DMS153 (cell line): ENCODE measurements at regions not wholly inside any gene's neighbourhood (a gene's known extent, or its start where the extent isn't known, plus 50 kb on each side); places are given as distances from the start of the nearest gene placed in this dataset.

Experiments used
- DNase-seq: peaks from one replicate; lab custom pipeline; 2025; lab: John Stamatoyannopoulos, UW

DNA sequence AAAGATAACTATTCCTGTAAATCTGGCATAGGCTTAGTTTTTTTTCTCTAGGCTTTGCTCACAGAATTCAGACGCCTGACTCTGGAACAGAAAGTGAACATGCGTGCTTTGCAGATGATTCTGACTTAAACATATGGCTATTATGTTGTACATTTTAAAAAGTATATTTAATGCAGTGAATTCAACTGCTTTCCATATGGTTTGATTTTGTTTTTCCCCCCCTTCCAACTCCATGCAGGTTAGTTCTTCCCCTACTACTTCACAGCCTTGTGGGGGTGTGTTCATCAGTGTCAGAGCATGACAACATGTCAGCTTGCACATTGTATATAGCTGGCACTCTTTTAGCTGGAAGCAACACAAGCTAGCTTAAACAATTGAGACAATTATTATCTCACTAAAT, 226.8 kb downstream of the TMEM167A start:
- no peak for DNase-seq

DNA sequence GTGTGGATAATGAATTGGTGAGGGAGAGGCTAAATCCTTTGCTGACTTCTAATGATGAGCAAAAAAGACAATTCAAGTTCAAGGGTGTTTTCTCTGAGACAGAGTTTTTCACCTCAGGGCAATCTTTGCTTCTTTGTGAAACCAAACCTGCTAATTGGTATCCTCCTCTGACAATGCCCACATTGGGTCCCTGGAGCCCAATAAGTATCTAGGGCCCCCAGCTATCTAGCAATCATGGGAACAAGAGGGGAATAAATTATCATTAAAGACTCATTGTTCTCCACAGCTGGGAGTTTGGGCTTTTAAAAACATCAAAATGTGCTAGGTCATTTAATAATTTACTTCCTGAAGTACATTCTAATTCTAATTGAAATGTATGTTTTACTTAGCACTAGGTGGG, 227.3 kb downstream of the TMEM167A start:
- DNase-seq: no peak

DNA sequence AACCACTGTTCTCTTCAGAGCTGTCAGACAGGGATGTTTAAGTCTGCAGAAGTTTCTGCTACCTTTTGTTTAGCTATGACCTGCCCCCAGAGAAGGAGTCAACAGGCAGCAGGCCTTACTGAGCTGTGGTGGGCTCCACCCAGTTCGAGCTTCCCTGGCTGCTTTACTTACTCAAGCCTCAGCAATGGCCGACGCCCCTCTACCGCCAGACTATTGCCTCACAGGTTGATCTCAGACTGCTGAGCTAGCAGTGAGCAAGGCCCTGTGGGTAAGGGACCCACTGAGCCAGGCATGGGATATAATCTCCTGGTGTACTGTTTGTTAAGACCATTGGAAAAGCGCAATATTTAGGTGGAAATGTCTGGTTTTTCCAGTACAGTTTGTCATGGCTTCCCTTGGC, 229.6 kb downstream of the TMEM167A start:
- no peak for DNase-seq

DNA sequence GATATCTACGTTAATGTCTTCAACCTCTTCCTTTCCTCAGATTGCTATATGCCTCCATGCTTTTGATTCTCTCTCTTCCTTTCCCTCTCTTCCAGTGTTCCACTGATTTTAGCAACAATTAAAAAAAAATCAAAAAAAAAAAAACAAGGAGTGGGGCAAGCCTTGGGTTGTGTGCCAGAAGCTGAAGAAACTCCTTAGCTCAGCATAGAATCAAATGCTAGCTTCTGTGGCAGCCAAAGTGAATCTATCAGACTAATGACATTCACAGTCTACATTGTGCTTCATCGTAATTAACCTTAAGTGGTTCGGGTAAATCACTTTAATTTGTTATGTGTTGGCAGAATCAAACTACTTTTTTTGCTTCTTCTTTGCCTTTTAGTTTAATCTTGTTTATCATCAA, 237.3 kb downstream of the TMEM167A start:
- DNase-seq: no peak

DNA sequence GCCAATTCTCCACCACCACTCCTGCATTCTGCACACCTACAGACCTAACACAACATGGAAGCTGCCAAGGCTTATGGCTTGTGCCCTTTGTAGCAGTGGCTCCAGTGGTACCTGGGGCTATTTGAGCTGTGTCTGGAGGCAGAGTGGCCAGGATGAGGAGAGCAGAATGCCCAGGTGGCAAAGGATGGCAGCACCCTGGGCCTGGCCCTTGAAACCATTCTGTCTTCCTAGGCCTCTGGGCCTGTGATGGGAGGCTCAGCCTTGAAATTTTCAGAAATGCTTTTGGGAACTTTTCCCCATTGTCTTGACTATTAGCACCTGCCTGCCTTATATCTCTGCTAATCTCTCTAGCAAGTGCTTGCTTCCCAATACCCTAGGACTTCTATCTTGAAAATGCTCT, 241.7 kb downstream of the TMEM167A start:
- no peak for DNase-seq

DNA sequence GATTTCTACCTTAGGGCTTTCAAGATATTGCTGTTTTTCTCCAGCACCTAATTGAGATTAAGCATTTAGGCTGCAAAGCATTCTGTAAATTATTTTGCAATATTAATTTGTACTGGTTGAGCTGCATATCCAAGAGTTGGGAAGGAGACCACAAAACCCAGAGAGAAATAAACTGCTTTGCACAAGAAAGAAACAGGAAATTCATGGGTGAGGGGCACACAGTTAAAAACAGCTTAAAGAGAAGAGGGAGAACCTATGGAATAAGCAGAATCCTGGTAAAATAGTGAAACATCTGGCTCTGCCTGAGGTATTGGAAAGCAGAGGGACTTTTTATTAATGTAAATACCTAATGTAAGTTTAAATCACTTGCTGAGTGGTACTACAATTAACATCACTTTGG, 243.0 kb downstream of the TMEM167A start:
- DNase-seq: no peak

DNA sequence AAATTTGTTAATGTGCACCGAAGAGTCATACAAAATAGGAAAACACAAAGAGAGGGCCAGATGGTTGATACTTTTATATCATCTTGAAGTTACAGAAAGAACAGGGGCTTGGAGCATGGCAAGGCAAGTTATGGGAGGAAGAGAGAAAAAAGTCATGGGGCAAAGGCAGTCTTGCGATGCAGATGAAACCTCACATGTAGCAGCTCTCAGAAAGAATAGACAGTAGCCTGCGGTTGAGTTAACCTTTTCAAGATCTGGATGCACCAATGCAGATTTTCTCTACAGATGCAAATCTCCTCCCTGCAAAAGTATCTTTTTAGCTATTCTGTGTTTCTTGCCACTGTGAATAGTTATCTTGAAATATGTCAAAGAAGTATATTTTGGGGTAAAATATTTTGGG, 243.9 kb downstream of the TMEM167A start:
- no peak for DNase-seq

DNA sequence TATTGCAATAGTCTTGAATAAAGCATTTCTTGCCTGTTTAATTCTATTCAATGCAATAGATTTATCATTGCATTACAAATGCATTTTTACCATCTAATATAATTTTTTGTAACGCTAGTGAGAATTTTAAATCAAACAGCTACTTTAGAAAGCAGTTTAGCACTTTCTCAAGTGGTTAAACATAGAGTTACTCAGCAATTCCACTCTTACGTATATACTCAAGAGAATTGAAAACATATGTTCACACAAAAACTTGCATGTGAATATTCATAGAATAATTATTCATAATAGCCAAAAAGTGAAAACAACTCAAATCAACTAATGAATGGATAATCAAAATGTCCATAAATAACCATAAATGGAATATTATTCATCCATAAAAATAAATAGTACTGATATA, 244.7 kb downstream of the TMEM167A start:
- no peak for DNase-seq

DNA sequence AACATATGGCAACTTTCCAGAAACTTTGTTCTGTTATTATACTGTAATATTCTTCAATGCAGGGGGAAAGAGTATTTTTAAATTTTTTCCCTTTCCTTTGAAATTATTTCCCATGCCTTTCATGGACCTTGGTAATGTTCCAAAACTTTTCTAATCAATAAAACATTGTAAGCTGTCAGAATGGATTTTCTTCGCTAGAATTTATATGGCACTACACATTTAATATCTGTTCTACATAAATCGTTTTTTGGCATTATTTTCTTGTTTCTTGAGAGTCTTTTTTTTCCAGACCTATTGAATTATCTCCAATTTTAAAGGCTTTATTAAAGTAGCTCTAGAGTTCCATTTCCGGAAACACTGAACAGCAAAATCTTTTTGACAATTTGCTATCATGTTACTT, 249.0 kb downstream of the TMEM167A start:
- DNase-seq: no peak

DNA sequence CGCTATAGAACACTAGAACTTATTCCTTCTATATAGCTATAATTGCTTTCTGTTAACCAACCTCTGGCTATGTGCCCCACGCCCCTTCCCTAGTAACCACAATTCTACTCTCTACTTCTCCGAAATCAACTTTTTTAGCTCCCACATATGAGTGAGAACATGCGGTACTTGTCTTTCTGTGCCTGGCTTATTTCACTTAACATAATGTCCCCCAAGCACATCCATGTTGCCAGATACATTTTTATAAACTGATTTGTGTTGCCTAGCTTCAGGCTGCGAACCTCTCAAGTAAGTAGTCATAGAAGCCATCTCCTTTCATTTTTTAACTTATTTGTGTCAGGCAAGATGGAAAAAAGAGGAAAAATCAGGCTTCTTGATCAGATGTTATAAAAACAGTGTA, 249.5 kb downstream of the TMEM167A start:
- no peak for DNase-seq

DNA sequence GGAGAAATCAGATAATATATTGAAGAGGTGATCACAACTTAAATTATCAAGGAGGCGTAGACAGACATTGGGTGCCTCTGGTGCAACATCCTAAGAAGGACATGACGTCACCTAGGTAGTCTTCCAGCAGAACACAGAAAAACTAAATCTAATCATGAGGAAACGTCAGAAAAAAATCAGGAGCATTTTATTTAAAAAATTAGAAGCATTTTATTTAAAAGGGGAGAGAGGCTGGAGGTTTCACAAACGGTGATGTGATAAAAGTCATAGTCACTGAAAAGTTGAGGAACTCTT, 254.6 kb downstream of the TMEM167A start:
- DNase-seq: no peak

DNA sequence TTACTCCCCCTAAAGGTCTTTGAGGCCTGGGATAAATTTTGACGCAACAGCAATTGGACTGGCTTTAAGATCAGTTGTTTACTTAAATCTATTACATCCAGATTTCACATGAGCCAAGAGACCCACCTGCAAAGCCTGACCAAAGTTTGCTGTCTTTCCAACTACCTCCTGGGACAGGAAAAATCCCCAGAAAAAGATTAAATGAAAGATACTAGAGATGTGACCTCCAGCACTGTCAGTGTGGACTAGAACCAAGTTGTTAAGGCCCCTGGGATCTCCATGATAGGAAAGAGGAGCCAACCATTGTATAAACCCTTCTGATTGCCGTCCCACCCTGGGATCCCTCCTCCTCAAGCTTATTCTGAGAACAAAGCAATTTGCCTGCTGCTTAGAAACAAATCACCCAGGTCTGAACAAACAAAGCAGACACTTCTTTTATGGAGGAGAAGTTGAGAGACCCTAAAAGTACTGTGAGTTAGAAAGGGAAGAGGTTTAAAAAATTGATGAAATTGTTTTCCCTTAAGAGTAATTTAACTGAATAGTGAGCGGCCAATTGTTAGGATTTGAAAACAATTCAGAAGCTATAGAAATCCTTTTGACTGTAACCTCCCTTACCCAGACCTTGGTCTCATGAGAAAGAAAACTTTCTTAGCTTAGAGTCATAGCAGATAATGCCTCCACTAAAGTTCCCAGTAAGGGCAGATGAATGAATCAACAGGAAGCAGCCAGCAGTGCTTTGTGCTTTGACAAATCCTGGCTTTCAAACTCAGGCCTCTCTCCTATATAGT, 255.2 kb downstream of the TMEM167A start:
- DNase-seq: no peak

DNA sequence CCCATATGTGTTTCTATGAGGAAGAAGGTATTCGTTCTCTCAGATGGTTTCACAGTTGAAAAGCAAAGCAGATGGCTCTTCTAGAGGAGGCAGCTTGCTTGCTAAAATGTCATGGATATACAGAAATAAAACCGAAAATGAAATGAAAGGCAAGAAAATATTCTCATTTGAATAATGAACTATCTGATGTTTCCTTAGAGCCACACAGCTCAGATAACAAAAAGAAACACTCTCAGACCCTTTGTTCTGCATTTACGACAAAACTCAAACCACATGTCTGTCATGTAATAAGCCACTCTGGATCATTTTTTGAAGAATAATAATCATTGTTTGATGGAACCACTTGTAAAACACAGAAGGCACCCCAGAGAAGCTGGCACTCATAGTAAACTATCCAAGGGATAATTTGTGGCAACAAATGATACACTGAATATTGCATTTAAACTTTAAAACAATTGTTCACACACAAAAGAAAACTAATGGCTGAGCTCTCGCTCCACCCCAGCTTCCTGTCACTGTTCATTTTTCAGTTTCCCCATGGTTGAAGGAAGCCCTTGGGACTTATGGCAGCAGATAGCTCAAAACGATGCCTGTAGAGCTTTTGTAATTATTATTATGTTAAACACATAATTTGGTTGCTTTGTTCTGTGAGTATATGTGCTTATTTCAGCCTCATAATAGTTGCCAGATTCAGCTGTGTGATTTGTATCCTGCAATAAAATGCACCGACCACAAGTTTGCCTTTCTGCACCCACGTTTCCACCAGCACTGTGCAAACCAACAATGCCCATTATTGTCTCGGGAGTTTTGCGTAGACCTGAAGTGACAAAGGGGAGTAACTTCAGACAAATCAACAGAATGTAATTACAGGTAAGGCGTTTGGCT, 256.0 kb downstream of the TMEM167A start:
- DNase-seq: no peak

DNA sequence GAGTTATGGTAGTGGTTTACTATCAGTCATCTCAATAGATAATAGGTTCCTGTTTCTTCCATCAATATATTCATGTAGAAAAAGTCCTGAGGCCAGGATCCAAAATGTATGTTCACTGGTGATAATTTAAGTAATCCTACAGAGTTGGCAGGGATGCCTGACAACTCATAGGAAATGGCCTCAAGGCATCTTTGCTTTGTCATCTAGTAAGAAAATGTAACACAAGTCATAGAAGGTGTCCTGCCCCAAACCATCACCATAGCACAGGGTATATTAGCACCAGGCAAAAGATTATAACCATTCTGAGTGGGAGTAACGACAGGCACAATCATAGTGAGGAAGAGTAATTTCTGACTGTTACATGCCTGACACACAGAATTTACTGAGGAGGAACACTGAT, 257.0 kb downstream of the TMEM167A start:
- DNase-seq: no peak

DNA sequence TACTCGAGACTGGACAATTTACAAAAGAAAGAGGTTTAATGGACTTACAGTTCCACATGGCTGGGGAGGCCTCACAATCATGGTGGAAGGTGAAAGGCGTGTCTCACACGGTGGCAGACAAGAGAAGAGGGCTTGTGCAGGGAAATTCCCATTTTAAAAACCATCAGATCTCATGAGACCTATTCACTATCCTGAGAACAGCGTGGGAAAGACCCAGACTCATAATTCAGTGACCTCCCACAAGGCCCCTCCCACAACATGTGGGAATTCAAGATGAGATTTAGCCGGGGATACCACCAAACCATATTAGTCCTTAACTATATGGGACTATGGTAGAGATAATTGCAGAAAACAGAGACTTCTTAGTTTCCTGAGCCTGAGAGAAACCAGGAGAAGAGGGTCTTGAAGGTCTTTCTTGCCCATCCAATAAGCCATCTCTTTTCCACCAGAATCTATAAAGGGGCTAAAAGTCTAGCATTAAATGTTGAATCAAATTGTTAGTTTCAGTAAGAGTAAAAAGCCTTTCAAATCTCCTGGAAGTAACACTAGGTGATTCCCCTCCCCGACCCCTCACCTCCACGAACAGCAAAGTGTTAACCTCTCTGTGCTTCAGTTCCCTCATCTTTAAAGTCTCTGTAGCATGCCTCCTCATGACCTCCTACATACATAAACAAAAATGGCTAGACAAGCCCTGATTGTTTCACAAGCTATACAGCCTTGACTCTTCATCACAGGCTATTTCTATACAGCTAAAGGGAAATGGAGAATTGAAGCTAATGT, 259.1 kb downstream of the TMEM167A start:
- DNase-seq: no peak

DNA sequence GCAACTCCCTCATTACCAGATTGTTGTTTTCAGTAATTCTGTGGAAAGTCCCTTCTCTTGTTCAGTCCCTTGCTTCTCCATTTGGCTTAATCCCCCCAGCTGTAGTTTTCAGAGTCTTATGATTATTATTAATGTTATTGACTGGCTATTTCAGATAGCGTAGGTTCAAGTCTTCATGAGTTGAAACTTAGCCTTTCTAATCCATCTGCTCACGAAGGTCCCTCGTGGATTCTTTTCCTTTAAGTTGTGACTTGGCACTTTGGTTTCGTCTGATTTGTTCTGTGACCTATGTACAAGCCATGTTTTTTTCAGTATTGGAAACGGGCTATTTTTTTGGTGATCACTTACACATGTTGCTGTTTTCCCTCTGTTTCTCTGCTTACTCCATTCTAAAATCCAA, 260.3 kb downstream of the TMEM167A start:
- no peak for DNase-seq

DNA sequence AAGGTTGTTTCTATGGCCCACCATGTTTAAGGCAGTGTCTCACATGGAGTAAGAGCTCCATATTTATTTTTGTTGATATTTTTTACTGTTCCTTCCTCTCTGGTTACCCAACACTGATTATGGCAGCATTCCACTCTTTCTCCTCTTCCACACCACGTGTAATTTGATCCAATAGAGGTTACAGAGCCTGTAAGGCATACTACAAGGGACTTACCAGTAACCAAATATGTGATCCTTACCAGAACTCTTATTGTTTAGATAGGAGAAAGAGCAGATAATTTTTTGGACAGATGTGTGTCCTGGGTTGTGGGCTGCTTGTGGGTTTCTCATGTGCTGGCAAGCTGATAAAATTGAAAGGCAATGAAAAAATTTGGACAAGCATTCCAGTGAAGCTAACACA, 261.3 kb downstream of the TMEM167A start:
- no peak for DNase-seq

DNA sequence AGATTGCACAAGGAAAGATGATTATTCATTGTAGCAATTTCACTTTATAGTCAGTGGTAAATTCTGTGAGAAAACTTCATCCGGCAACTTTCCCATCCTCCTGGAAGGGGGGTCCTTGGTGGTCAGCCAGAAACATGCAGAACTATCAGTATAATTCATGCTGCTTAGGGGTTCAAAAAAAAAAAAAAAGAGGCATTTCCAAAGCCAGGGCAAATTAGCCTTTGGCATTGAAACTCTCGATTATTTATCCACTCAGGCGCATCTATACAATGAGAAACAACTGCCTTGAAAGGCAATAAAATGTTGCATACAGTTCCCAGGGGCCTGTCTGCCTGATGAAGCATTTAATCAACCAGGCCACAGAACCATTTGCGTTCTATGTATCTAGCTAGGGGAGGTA, 263.3 kb downstream of the TMEM167A start:
- no peak for DNase-seq

DNA sequence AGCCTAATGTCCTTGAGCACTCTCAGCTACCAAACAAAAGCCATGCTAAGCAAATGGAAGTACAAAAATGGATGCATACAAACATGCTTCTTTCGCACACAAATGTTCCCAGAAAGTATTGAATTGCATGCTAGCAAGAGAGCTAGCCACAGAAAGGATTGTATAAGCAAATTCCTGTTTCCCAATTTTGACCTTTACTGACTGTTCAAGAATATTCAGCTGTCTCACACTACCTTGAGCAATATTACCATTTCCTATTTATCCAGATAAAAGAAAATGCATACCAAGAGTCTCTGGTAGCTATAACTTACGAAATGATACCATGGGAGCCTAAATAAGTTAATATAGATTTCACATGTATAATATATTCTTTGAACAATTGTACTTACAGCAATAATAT, 264.6 kb downstream of the TMEM167A start:
- DNase-seq: no peak

DNA sequence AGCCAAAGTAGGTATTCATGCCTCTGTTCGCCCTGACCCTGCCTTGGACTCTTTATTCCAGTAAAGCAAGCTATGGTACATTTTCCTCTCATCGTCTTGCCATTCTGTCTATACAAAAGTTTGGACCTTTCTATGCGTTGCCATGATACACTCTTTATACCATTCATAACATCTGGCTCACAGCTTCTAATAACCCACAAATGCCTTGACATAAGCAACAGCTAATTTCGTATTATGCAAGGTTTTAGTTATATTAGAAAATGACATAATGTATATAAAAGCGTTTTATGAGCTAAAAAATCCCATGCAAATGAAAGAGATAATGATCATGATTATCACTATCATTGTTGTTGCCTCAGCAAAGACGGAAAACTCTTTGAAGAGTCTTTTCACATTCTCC, 265.7 kb downstream of the TMEM167A start:
- DNase-seq: no peak

DNA sequence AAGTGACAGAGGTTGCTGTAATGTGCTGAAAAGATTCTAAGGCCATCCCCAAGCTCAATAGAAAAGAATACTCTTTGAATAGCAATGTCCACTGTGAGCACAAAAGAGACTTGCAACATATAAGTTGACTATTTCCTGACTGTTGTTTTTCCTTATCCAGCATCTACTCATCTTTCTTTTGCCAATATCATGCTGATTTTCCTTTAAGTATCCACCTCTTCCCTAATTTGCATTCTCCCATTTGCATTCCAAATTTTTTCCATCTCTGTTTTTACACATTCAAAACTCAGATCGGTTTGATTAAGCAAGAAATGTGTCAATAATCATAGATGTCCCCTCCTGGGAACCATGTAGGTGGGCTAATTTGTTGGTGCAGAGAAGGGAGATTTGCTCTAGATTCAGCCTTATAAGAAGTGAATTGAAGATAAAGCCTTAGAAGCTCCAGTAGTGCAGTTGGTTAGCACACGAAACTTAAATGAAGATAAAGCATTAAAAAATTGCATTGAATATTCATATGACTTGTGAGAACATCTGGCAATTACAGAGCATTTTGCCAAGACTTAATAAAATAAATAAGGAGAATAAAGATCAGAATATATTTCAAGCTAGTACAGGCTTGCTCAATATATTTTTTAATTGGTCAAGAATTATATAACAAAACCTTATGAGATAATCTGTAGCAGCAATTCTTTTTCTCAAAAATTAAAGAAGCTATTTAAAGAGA, 267.6 kb downstream of the TMEM167A start:
- DNase-seq: no peak

DNA sequence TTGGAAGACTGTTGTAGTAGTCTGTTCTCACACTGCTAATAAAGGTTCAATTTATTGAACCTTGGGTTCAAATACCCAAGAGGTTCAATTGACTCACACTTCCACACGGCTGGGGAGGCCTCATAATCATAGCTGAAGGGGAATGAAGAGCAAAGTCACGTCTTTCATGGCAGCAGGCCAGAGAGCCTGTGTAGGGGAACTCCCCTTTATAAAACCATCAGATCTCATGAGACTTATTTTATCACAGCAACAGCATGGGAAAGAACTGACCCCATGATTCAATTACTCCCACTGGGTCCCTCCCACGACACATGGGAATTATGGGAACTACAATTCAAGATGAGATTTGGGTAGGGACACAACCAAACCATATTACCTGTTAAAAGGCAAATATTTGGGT, 268.2 kb downstream of the TMEM167A start:
- no peak for DNase-seq
